ENCODE measurements at regions not wholly inside any gene's neighbourhood (a gene's known extent, or its start where the extent isn't known, plus 50 kb on each side); places are given as distances from the start of the nearest gene placed in this dataset.

DNA sequence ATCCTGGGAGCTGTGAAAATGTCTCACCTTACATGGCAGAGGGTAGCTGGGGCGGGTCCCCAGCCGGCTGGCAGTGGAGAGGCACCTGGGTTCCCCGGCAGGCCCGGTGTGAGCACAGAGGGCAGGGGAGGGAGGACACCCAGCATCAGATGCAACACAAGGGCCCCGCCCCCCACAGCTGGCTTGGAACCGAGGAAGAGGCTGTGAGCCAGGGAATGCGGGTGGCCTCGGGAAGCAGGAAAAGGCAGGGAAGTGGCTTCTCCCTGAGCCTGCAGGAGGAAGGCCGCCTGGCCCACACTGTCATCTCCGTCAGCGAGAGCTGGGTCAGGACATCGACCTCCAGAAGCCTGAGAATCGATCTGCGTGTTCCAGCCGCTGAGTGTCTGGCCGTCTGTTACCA, 87.3 kb downstream of the SIK1 start (continued):
- TF ChIP-seq NR1H2 (CRISPR knock-in tag; IDR thresholded peaks at IDR 0.05) (no peak), ZNF317 (CRISPR knock-in tag; IDR thresholded peaks at IDR 0.05; ENCODE audit: borderline replicate concordance, low read depth) (no peak), TEAD4 (CRISPR knock-in tag; IDR thresholded peaks at IDR 0.05) (no peak), NR3C1 (CRISPR knock-in tag; conservative IDR thresholded peaks at IDR 0.05; ENCODE audit: low read depth) (no peak)
- TF ChIP-seq, protein P1, sequence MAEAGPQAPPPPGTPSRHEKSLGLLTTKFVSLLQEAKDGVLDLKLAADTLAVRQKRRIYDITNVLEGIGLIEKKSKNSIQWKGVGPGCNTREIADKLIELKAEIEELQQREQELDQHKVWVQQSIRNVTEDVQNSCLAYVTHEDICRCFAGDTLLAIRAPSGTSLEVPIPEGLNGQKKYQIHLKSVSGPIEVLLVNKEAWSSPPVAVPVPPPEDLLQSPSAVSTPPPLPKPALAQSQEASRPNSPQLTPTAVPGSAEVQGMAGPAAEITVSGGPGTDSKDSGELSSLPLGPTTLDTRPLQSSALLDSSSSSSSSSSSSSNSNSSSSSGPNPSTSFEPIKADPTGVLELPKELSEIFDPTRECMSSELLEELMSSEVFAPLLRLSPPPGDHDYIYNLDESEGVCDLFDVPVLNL (CRISPR knock-in tag; IDR thresholded peaks at IDR 0.05; ENCODE audit: borderline replicate concordance, low read depth), result no peak
- TF ChIP-seq, protein P2, sequence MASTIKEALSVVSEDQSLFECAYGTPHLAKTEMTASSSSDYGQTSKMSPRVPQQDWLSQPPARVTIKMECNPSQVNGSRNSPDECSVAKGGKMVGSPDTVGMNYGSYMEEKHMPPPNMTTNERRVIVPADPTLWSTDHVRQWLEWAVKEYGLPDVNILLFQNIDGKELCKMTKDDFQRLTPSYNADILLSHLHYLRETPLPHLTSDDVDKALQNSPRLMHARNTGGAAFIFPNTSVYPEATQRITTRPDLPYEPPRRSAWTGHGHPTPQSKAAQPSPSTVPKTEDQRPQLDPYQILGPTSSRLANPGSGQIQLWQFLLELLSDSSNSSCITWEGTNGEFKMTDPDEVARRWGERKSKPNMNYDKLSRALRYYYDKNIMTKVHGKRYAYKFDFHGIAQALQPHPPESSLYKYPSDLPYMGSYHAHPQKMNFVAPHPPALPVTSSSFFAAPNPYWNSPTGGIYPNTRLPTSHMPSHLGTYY (CRISPR knock-in tag; IDR thresholded peaks at IDR 0.05), result no peak
- TF ChIP-seq, protein P3, sequence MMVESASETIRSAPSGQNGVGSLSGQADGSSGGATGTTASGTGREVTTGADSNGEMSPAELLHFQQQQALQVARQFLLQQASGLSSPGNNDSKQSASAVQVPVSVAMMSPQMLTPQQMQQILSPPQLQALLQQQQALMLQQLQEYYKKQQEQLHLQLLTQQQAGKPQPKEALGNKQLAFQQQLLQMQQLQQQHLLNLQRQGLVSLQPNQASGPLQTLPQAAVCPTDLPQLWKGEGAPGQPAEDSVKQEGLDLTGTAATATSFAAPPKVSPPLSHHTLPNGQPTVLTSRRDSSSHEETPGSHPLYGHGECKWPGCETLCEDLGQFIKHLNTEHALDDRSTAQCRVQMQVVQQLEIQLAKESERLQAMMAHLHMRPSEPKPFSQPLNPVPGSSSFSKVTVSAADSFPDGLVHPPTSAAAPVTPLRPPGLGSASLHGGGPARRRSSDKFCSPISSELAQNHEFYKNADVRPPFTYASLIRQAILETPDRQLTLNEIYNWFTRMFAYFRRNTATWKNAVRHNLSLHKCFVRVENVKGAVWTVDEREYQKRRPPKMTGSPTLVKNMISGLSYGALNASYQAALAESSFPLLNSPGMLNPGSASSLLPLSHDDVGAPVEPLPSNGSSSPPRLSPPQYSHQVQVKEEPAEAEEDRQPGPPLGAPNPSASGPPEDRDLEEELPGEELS (CRISPR knock-in tag; IDR thresholded peaks at IDR 0.05), result no peak

GRCh38 chr21:43338951-43339350, 88.0 kb downstream of the SIK1 start:
- TF ChIP-seq TEAD1 (CRISPR knock-in tag; IDR thresholded peaks at IDR 0.05), result no peak
- no peak for TF ChIP-seq CREB1 (CRISPR knock-in tag; IDR thresholded peaks at IDR 0.05)
- TF ChIP-seq, protein P2 (CRISPR knock-in tag; IDR thresholded peaks at IDR 0.05), result no peak
- H3K27me3 Mint-ChIP-seq (ENCODE audit: low read depth), result no peaks in the 10 kb centered on the region; the same call in 1 of the 2 replicates
- H3K9me3 Mint-ChIP-seq, result peaks cover 26% of the 10 kb centered on the region
- H3K4me1 Mint-ChIP-seq, result no peaks in the 10 kb centered on the region; the same call in 1 of the 2 replicates
- ChIA-PET POLR2A (no interaction called here), CTCF (interaction anchor here (0.9 kb wide), 1 partner anchor 24 kb away, joined by 4 read pairs; no protein-coding TSS in a partner anchor)
- ATAC-seq (no peak), DNase-seq (ENCODE audit: low spot score) (no peak)
- peaks cover 10% of the 10 kb centered on the region for H3K36me3 Mint-ChIP-seq
- no peak overlapping the region for H3K27ac Mint-ChIP-seq
- H3K4me3 Mint-ChIP-seq, result no peak overlapping the region

DNA sequence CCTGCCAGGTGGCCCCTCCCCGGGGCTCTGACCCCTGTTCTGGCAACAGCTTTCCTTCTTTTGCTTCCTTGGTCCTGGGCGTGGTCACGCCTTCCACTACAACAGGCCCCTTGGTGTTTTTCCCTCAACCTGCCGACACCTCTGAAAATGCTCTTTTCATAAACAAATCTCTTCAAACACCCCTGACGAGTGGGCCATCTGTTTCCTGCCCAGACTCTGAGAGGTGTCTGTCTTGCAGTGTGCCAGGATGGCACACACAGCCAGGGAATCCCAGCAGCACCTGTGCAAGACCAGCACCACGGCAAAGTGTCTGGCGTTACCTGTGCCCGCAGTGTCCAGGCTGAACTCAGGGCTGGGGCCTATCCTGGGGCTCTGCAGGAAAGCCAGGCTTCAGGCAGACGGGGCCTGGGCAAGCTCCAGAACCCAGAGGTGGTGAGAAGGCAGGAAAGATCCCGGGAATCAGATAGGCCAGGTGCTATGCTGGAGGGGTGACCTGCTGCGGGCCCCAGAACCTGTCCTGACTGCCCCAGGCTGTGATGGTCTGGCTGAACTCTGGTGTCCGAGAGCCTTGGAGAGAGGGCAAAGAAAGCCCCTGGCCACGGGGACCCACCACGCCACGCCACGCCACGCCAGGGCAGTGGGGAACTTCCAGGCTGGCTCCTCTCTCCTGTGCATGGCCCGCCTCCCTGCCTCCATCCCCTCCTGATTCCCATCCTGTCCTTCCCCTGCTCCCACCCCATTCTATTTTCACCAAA, 88.9 kb downstream of the SIK1 start:
- no peak overlapping the region for H3K27ac Mint-ChIP-seq
- DNase-seq (ENCODE audit: low spot score), result no peak
- peaks cover 9% of the 10 kb centered on the region for H3K4me1 Mint-ChIP-seq
- ATAC-seq, result no peak
- ChIA-PET POLR2A (no interaction called here), CTCF (interaction anchor here (0.9 kb wide), 1 partner anchor 23 kb away, joined by 4 read pairs; no protein-coding TSS in a partner anchor)
- H3K36me3 Mint-ChIP-seq, result peaks cover 10% of the 10 kb centered on the region
- peaks cover 26% of the 10 kb centered on the region for H3K9me3 Mint-ChIP-seq
- H3K4me3 Mint-ChIP-seq, result no peak overlapping the region
- no peaks in the 10 kb centered on the region; the same call in 1 of the 2 replicates for H3K27me3 Mint-ChIP-seq (ENCODE audit: low read depth)
- TF ChIP-seq MYBL2 (CRISPR knock-in tag; IDR thresholded peaks at IDR 0.05), result no peak
- no peak for TF ChIP-seq NR2C2 (CRISPR knock-in tag; IDR thresholded peaks at IDR 0.05)
- TF ChIP-seq ZNF121 (CRISPR knock-in tag; IDR thresholded peaks at IDR 0.05), result no peak
- no peak for TF ChIP-seq ZNF138 (CRISPR knock-in tag; conservative IDR thresholded peaks at IDR 0.05)
- TF ChIP-seq, protein P4, sequence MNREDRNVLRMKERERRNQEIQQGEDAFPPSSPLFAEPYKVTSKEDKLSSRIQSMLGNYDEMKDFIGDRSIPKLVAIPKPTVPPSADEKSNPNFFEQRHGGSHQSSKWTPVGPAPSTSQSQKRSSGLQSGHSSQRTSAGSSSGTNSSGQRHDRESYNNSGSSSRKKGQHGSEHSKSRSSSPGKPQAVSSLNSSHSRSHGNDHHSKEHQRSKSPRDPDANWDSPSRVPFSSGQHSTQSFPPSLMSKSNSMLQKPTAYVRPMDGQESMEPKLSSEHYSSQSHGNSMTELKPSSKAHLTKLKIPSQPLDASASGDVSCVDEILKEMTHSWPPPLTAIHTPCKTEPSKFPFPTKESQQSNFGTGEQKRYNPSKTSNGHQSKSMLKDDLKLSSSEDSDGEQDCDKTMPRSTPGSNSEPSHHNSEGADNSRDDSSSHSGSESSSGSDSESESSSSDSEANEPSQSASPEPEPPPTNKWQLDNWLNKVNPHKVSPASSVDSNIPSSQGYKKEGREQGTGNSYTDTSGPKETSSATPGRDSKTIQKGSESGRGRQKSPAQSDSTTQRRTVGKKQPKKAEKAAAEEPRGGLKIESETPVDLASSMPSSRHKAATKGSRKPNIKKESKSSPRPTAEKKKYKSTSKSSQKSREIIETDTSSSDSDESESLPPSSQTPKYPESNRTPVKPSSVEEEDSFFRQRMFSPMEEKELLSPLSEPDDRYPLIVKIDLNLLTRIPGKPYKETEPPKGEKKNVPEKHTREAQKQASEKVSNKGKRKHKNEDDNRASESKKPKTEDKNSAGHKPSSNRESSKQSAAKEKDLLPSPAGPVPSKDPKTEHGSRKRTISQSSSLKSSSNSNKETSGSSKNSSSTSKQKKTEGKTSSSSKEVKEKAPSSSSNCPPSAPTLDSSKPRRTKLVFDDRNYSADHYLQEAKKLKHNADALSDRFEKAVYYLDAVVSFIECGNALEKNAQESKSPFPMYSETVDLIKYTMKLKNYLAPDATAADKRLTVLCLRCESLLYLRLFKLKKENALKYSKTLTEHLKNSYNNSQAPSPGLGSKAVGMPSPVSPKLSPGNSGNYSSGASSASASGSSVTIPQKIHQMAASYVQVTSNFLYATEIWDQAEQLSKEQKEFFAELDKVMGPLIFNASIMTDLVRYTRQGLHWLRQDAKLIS (CRISPR knock-in tag; IDR thresholded peaks at IDR 0.05; ENCODE audit: borderline replicate concordance), result no peak
- TF ChIP-seq HMGA2 (CRISPR knock-in tag; IDR thresholded peaks at IDR 0.05), result no peak
- TF ChIP-seq, protein P5, sequence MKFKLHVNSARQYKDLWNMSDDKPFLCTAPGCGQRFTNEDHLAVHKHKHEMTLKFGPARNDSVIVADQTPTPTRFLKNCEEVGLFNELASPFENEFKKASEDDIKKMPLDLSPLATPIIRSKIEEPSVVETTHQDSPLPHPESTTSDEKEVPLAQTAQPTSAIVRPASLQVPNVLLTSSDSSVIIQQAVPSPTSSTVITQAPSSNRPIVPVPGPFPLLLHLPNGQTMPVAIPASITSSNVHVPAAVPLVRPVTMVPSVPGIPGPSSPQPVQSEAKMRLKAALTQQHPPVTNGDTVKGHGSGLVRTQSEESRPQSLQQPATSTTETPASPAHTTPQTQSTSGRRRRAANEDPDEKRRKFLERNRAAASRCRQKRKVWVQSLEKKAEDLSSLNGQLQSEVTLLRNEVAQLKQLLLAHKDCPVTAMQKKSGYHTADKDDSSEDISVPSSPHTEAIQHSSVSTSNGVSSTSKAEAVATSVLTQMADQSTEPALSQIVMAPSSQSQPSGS (CRISPR knock-in tag; IDR thresholded peaks at IDR 0.05; ENCODE audit: borderline replicate concordance, low read depth), result no peak
- TF ChIP-seq ZNF317 (CRISPR knock-in tag; IDR thresholded peaks at IDR 0.05; ENCODE audit: borderline replicate concordance, low read depth), result no peak

Data from WTC11 (cell line).